ENCODE measurements at regions not wholly inside any gene's neighbourhood (a gene's known extent, or its start where the extent isn't known, plus 50 kb on each side); places are given as distances from the start of the nearest gene placed in this dataset.

- peak; percentile 13 for DNase-seq
Observed at GRCh38 chr1:25103164-25103795, 129.0 kb downstream of the SYF2 start.

- DNase-seq, result no peak
Observed at GRCh38 chr1:25100151-25100833, 132.0 kb downstream of the SYF2 start.

- no peak for DNase-seq
Observed at GRCh38 chr1:25099343-25099951, 132.9 kb downstream of the SYF2 start.

- DNase-seq, result no peak
Observed at GRCh38 chr1:25098717-25099116, 133.6 kb downstream of the SYF2 start.

GRCh38 chr1:25096307-25097150 is 135.8 kb downstream of the SYF2 start:
- no peak for DNase-seq

GRCh38 chr1:25095635-25096200 is 136.6 kb downstream of the SYF2 start:
- no peak for DNase-seq

- no peak for DNase-seq
Observed at GRCh38 chr1:25094995-25095394, 137.3 kb downstream of the SYF2 start.

- DNase-seq, result no peak
Observed at GRCh38 chr1:25094229-25094628, 138.1 kb downstream of the SYF2 start.

GRCh38 chr1:25091658-25092057 is 140.6 kb downstream of the SYF2 start:
- DNase-seq, result no peak

GRCh38 chr1:25090707-25091422 is 141.4 kb downstream of the SYF2 start:
- DNase-seq, result no peak

- DNase-seq, result no peak
Observed at GRCh38 chr1:25089772-25090171, 142.5 kb downstream of the SYF2 start.

- DNase-seq, result no peak
Observed at GRCh38 chr1:25088946-25089345, 143.4 kb downstream of the SYF2 start.

GRCh38 chr1:25088180-25088701 is 144.1 kb downstream of the SYF2 start:
- DNase-seq, result no peak

- no peak for DNase-seq
Observed at GRCh38 chr1:25086518-25087079, 145.7 kb downstream of the SYF2 start.

GRCh38 chr1:25084407-25084806 is 147.9 kb downstream of the SYF2 start:
- no peak for DNase-seq

GRCh38 chr1:25083481-25084345 is 148.6 kb downstream of the SYF2 start:
- DNase-seq, result no peak

GRCh38 chr1:25082995-25083394 is 149.3 kb downstream of the SYF2 start:
- DNase-seq, result no peak

GRCh38 chr1:25082216-25082899 is 149.9 kb downstream of the SYF2 start:
- no peak for DNase-seq

- no peak for DNase-seq
Observed at GRCh38 chr1:25081496-25081895, 150.8 kb downstream of the SYF2 start.
